Activated naive CD8-positive, alpha-beta T cell treated with anti-CD3 and anti-CD28 coated beads, Interleukin-2, amount 50 U/mL, for 16 hours (primary cell): ENCODE measurements at regions not wholly inside any gene's neighbourhood (a gene's known extent, or its start where the extent isn't known, plus 50 kb on each side); places are given as distances from the start of the nearest gene placed in this dataset.
"Not testable (repeated sequence)": the region's sequence is repeated elsewhere in the genome, so short reads cannot be mapped to it uniquely, and the experiment has no call there.

Experiments
- DNase-seq: peaks from one replicate; pipeline ENCODE4 v3.0.0-alpha.2; 2020; ENCODE audit warnings: low read depth, low spot score

DNA sequence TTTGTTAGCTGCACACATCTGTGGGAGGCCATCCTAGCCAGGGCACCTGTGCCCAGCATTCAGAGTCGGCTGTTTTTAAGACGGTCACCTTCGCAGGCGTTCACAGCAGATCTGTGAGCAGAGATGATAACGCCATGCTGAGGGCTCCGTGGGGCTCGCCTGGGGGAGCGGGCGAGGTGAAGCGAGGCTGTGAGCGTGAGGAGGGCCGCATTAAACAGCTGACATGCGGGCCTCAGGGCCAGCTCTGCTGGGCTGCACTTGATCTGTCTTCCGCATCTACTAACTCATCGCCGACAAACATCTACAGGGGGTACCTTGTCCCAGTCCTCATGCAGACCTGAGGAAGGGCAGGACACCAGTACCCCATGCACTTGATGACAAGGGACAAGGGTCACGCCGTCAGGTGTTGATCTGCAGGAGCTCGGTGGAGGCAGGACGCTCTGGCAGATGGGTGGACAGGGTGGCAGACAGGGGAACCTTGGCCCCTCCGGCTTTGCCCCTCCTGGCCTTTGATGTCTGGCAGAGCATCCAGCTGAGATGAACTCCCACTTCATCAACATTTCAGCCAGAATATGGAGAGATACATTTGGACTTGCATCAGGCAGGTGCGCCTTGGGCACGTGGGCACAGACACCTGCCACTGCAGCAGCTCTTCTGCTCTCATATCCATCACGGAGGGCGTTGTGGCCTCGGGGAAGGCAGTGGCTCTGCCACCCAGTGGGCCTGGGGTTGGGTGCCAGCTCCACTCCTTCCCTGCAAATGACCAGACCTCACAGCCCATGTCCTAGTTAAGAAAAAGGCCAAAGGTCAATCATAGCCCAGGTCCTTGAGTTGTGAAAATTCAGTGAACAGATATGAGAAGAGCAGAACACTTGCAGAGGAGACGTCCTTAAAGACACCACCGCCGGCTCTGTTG is 822.9 kb downstream of the BRD1 start:
- DNase-seq: no peak

DNA sequence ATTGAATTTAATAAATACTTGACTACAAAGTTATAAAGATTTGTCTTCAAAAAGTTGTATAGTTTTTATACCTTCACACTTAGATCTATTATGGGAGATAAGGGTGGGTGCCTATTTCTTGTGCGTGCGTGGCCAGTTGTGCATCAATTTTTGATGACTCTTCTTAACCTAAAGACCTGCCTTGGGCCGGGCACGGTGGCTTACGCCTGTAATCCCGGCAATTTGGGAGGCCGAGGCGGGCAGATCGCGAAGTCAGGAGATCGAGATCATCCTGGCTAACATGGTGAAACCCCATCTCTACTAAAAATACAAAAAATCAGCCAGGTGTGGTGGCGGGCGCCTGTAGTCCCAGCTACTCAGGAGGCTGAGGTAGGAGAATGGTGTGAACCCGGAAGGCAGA is 830.1 kb downstream of the BRD1 start:
- DNase-seq: not testable (repeated sequence)

GRCh38 chr22:48993655-48994054 is 834.0 kb downstream of the BRD1 start:
- no peak for DNase-seq

GRCh38 chr22:48984639-48985038 is 843.0 kb downstream of the BRD1 start:
- DNase-seq: no peak

DNA sequence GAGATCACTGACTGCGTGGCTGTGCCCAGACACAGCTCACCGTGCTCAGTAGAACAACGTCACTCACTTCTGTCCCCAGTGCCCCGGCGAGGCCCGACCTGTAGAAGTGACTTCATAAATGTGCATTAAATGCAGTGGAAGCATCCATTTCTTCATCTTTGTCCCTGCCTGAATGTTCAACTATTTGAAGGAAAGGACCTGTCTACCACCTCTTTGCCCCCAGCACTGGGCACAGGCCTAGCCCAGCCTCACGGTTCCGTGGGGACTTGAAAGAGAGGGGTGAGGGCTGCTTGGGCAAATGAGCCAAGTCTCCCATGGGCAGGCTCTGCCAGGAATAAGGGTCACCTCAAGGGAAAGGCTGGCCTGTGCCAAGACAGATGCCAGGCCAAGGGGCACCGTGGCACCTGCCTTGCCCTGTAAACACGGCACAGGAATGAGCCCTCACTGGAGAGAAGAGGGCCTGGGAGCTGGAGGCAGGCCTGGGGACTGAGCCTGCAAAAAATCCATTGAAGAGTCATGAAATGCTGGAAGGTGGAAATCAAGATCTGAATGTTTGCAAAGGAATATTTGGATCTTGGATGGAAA is 845.3 kb downstream of the BRD1 start:
- DNase-seq: no peak

GRCh38 chr22:48981371-48982061 is 846.2 kb downstream of the BRD1 start:
- no peak for DNase-seq

DNA sequence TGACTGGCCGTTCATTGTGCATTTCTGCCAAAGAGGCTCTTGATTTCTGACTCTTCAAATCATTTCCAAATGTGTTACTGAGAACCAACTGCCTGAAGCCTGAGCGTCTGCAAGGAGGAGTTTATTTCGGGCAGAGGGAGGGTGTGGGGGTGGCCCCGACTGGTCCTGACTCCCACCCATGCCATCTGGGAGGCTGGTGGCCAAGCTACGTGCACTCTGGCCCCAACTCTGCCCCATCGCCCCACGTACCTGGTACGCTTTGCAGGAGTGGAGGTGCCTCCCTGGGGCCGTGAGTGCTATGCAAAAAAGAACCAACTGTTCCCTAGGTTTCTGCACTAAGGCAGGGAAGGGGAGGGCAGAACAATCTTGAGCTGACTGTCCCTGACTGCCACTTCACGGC is 846.8 kb downstream of the BRD1 start:
- DNase-seq: no peak

- DNase-seq: no peak
Measured at GRCh38 chr22:48980409-48980808, 847.3 kb downstream of the BRD1 start.

DNA sequence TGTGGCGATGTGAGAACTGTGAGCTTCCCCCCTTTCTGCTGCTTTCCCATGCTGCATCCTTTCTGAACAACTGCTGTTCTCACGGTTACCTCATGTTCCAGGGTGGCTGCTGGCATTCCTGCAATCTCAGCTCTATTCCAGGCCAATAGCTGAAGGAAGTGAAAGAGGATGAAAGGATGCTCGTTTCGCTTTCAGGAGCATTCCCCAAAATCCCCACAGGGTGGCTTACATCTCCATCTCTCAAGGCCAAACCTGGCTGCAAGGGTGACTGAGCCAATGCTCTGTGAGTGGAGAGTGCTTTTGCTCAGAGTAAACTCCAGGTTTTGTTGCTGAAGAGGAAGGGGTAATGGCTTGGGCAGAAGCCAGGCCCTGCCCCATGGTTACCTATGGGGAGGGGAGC is 848.2 kb downstream of the BRD1 start:
- no peak for DNase-seq

- DNase-seq: no peak
Measured at GRCh38 chr22:48976556-48977535, 850.8 kb downstream of the BRD1 start.

DNA sequence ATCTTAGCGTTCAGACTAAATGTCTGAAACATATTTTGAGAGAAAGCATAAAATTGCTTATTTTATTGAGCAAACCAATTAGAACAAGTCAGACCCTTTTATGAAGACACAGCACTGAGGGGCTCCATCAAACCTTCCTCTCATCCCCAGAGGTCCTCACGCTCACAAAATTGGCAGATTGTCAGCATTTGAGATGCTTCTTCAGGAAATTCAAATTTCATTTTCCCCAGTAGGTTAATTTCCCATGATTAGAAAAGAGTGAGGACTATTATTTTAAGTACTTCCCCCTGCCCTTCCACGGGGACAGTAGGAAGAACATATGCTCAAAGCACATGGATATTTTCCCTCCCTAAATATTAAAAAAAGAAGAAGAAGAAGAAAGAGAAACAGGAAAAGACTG is 851.8 kb downstream of the BRD1 start:
- DNase-seq: no peak

DNA sequence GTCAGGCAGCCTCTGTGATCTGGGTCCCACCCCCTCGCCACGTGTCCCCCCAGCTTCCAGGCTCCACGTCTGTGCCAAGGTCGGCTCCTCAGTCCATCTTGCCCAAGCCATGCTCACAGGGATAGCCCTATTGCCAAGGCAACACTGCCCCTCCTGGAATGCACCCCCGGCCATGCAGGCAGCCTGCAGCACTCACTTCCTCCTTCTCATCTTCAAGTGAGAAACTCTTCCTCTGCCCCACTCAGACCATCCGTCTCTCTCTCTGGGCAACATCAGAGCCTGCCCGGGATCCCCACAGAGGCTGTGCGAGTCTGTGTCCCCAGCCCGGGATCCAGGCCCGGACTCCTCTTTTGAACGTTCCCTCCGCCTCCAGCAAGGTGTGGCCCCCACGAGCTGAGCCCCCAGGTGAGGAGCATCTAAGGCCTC is 852.3 kb downstream of the BRD1 start:
- no peak for DNase-seq

DNA sequence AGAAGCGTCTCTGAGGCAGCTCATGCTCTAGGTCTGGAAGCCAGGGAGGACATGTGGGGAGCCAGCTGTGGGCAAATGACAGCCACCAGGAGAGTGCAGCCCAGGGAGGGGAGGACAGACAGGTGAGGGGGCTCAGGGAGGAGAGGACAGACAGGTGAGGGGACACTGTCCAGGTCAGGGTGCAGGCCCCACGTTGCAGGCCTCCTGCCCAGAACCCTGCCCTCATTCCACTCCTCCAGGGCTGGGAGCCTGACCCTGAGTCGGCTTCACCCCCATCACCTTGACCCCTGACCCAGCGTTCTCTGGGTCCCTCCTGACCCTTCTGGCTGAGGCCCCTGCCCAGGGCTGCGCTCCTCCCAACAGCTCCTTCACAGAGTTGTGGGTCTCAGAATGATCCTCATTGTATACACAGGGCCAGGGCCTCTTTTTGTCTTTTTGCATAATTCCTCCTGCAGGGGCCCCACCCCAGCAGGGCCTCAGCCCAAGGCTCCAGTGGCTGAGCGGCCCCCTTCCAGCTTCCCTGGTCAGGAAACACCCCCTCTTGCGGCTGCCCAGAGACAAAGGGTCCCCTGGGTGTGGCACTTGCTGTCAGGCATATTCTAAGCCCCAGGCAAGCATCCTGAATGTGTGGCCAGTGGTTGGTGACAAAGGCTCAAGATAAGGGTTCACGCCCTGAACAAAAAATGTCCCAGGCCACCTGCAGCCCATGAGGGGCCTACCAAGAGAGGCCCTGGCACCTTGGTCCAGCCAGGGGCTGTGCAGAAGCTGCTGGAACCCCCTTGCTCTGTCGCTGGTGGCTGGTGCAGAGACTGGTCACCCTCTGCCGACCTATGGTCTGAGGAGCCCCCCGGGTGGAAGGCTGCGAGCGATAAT is 853.0 kb downstream of the BRD1 start:
- no peak for DNase-seq

DNA sequence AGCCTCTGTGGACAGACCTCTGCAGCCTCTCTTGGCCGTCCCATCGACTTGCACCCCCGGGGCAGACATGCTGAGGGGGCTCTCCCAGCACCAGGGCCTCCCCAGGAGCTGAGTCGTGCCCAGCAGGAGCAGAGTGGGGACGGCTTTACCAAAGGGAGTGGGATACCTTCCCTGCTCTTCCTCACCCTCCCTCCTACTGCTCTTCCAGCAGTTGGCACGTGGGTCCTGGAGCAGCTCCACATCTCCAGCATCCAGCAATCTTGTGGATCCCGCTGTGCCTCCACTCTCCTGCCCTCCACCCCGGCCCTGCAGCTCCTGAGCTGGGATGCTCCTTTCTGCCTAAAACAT is 854.0 kb downstream of the BRD1 start:
- no peak for DNase-seq

DNA sequence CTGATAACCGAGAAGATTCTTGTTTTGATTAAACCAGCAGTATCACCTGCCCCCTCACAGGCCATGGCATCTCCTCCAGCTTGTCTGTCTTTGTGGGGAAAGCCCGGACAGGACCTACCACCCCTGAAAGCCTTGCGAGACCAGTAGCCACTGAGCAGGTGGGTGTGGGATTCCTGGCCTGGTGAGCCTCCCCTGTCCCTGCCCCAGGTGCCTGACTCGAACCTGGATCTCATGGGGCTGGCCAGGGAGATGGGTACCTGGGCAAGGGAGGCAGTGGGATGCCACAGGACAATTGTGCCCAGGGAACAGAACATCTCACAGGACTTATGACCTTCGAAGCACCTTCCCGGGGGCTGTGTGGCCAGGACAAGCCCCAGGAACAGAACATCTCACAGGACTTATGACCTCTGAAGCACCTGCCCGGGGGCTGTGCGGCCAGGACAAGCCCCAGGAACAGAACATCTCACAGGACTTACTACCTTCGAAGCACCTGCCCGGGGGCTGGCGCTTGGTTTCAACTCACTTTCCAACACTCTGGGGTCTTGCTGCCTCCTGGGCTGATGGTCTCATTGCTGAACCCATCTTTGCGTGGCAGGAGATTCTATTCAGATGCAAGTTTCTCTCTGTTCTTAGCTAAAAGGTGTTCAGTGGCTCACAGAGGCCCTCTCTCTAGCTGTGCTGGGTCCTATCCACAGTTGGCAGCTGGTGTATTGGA is 854.5 kb downstream of the BRD1 start:
- DNase-seq: no peak

- no peak for DNase-seq
Measured at GRCh38 chr22:48968201-48968959, 859.3 kb downstream of the BRD1 start.

GRCh38 chr22:48963405-48963804 is 864.3 kb downstream of the BRD1 start:
- no peak for DNase-seq

DNA sequence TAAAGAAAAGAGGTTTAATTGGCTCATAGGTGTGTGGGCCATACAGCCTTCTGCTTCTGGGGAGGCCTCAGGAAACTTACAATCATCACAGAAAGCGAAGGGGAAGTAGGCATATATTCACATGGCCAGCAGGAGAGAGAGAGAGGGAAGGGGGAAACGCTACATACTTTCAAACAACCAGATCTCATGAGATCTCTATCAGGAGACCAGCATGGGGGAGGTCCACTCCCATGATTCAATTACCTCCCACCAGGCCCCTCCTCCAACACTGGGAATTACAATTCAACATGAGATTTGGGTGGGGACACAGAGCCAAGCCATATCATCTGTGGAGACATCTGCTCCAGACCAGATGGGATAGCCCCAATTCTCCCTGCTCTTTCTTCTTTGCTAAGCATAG is 866.0 kb downstream of the BRD1 start:
- DNase-seq: no peak

DNA sequence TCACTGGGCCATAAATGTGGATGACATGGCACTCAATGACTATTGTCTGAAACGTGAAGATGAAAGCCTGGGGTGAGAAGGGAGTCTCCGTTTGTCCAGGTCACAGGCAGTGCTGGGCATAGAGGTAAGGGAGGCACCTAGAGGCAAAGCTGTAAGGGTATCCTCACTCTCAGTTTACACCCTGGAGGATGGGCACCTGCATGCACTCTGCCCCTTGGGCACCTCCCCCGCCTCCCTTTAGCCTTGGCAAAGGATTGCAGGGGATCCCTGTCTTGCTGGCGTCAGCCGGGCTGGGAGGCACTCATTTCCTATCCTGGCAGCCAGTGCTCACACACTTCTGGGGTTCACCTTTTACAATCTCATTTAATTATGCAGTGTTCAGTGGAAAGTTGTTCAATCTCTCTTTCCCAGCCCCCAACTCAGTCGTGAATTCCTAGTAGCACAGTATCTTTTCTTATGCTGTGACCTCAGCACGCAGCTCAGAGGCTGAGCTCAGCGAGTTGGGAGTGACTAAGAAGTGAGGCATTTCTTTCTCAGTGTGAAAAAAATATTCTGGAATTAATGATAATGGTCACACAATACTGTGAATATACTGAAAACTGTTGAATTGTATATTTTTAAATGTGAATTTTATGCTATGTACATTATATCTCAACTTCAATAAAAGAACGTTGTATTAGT is 866.6 kb downstream of the BRD1 start:
- DNase-seq: no peak
